ENCODE measurements at regions not wholly inside any gene's neighbourhood (a gene's known extent, or its start where the extent isn't known, plus 50 kb on each side); places are given as distances from the start of the nearest gene placed in this dataset.

- TF ChIP-seq EZH2 (IDR thresholded peaks at IDR 0.05; ENCODE audit: low read length, missing control alignments) (no peak), CTCF (conservative IDR thresholded peaks at IDR 0.05 in 1 of 2, IDR thresholded peaks at IDR 0.05 in 1 of 2; ENCODE audit: low read depth in 1 of 2, low read length in 2 of 2) (no peak)
These were observed 617.7 kb downstream of the MBD2 start for GRCh38 chr18:53606792-53607191.

Measured in fibroblast of lung (primary cell).